NT2/D1 (cell line): ENCODE measurements at regions not wholly inside any gene's neighbourhood (a gene's known extent, or its start where the extent isn't known, plus 50 kb on each side); places are given as distances from the start of the nearest gene placed in this dataset.

ENCODE experiments used
- SUZ12 ChIP-seq: IDR thresholded peaks from 2 replicates; pipeline ENCODE4 v1.6.1; 2011; ENCODE audit not compliant: insufficient read length, insufficient read depth; ENCODE audit errors: extremely low read depth
- YY1 ChIP-seq: IDR thresholded peaks from 2 replicates; pipeline ENCODE4 v1.6.1; 2011; ENCODE audit not compliant: insufficient read length, insufficient read depth
- ZNF274 ChIP-seq: IDR thresholded peaks from 2 replicates; pipeline ENCODE4 v1.6.1; 2011; ENCODE audit warnings: mild to moderate bottlenecking, low read depth, low read length

DNA sequence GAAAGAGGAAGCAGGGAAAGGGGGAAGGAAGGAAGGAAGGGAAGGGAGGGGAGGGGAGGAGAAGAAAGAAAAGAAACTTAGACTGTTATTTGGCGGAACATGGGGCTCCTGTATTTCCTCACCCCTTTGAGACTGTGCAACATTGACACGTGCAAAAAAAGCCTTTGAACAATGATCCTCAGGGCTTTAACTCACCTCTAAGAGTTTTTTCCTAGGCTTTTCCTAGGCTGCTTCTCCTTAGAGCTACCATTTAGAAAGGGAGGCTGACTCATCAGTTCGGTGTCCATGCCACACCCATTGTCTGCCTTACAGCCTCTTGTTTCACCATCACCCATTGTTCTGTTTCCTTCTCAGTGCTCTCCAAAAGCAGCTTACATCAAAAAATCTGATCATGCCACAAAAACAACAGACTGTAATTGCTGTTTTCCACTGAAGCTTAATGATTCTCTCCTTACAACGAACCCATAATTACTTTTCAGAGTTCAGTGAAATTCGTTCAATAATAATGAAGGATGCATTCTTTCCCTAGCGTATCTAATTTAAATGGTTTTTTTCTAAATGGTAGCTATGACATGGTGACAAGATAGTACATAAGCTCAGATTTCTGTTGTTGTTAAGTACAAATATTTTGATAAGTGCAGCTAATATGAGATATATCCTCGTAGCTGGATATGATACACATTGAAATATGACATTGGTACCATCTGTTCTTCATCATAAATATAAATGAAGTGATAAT is 90.8 kb downstream of the PRLHR start:
- TF ChIP-seq YY1 (no peak), SUZ12 (no peak), ZNF274 (no peak)
